GM21360 (cell line): ENCODE measurements at regions not wholly inside any gene's neighbourhood (a gene's known extent, or its start where the extent isn't known, plus 50 kb on each side); places are given as distances from the start of the nearest gene placed in this dataset.
"Not testable (repeated sequence)": the region's sequence is repeated elsewhere in the genome, so short reads cannot be mapped to it uniquely, and the experiment has no call there.

Source experiments
- ATAC-seq: cut with Tn5 transposase; IDR thresholded peaks from one replicate; pipeline ENCODE4 v1.9.1; 2021; ENCODE audit warnings: mild to moderate bottlenecking, moderate library complexity; ENCODE audit not compliant: unreplicated experiment

DNA sequence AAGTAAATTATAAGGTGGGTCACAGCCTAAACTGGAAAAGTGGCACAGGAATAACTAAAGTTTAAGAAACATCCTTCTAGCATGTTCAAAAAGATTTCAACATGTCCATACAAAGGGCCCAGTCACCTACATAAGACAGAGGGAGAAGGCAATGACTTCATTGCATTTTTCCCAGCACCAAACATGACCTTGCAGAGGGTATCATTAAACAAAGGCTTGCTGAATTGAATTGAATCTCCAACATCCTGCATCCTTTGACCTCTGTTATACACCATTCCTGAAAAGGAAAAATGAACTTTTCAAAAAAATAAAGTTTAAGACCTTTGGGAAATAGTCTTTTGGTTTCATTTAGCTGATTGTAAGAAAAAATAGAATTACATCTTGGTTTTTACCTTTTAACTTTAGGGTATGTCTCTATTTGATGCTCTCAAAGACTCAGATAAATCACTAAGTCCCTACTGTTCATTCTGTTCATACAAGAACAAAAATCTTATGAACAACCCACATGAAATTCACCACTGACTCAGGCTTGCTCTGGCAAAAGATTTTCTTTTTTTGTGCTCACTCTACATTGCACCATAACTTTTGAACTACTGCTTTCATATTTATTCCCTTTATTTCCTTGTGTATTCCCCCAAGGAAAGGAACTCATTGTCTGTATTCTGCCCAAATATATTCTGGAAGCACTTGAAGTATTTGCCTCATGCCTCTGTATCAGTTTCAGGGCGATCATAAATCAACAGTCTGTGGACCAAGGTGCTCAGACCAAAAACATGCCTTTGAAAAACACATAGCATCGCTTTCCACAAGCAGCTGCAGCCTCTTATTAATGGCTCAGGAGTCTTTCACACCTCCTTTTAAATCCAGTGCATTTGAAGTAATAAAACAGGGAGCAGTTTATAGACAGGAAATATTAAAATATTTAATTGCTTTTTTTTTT, 121.7 kb downstream of the DUSP6 start:
- no peak for ATAC-seq

DNA sequence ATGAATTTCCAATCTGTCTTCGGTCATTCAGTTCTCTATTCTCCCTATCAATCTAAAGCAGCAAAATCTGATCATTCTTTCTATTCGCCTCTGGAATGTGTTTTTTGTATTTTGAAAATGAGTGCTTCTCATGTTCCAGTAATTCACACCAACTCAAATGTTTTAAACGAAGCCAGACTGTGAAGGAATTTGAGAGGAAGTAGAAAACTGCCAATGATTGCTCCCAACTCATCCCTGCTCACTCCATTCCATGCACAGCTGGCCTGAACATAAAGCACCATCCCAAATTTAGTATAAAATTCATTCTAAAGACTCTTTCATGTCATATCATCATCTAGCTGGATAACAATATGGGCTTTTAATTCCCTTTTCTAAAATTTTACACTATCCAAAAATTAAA, 123.8 kb downstream of the DUSP6 start:
- ATAC-seq = no peak

DNA sequence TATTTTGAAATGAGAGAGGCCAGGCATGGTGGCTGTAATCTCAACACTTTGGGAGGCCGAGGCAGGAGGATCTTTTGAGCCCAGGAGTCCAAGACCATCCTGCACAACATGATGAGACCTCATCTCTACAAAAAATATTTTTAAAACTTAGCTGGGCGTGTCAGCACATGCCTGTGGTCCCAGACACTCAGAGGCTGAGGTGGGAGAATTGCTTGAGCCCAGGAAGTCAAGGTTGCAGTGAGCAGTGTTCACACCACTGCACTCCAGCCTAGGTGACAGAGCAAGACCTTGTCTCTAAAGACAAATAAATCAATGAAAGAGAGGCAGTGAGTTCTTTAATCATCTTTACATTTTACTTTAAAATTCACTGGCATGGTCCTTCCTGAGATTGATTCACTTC, 124.5 kb downstream of the DUSP6 start:
- no peak for ATAC-seq

DNA sequence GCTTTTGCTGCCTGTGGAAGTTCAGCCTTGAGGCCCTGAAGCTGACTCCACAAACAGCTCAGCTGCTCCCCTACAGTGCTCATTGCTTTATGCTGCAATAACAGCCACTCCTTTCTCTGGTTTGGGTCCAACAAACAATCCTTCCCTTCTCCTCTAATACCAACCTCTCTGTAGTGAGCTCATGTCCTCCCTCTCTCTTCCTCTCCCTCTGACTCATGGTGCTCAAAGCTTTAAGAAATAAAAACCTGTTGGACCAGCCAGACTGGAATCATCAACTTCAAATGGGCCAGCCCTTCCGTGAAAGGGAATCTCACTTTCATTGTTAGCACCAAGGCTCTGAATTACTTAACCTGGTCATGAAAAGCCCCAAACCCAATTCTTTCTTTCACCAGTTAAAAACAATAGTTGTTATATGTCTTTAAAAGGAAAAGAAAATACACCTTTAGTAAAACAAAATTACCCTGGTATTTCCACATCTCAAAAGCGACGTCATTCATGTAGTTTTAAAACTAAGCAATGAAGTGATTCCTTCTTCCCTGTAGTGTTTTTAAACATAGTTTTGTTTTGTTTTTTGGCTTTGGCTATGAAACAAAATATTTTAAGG, 126.4 kb downstream of the DUSP6 start:
- ATAC-seq = peak; percentile 60

DNA sequence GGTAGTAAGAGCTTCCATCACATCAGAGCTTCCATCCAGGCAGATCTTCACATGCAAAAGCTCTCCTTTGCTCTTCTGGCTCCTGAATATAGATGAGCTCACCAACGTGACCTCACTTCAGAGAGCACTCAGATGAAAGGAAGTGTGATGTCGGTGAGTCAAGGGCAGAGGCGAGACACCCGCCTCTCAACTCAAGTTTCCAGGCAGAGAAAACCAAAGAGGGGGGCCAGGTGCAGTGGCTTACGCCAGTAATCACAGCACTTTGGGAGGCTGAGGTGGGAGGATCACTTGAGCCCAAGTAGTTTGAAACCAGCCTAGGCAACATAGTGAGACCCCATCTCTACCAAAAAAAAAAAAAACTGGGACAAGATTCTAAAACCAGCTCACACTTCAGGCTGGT, 126.9 kb downstream of the DUSP6 start:
- ATAC-seq = peak; percentile 80

DNA sequence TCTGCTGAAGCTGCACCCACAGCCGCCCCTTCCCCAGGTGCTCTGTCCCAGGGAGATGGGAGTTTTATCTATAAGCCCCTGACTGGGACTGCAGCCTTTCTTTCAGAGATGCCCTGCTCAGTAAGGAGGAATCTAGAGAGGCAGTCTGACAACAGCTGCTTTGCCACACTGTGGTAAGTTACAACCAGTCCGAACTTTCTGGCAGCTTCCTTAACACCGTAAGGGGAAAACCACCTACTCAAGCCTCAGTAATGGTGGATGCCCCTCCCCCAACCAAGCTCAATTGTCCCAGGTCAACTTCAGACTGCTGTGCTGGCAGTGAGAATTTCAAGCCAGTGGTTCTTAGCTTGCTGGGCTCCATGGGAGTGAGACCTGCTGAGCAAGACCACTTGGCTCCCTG, 129.7 kb downstream of the DUSP6 start:
- not testable (repeated sequence) for ATAC-seq

DNA sequence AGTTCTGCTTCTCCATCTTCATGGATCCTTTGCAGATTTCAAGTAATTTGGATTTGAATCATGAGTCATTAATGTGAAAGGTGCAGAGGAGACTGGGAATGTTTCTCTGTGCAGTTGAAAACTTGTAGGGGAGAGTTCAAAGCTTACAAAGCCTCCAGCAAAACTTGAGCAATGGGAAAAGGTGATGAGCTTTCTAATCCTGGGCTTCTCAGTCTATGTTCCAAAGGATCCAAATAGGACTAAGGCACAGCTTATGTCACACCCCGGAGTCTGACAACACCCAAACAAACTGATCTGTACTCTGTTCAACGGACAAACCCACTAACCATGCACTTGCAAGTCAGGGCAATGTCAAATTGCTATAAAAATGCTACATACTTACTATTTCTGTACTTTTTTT, 134.8 kb downstream of the DUSP6 start:
- ATAC-seq = no peak

DNA sequence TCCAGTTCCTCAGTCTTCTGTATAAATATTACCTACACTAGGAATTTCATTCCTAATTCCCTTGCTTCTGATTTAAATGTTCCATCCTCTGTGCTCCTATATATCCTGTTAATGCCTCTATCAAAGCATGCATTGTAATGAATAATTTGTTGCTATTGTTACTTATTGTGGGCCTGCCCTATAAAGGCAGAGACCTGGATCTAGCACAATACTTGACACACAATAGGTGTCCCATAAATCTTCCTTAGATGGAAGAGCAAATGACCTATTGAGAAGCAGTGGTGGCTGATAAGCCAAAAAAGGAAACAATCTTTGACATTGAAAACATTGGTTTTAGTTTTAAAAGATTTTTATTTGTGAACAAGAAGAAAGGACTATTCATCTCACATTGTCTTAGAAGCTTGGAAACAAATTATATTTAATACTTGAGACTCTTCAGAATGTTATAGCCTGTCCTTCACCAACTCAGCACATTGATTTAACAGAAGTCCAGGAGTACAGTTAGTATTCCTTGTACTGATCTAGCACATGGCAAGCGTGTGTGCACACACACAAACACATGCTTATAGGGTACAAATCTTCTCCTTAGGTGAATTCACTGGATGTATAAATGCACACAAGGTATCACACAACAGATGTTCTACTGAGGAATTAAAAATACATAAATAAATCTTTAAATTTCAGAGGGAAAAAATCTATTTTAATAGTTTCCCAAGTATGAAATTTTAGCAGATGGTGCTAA, 135.9 kb downstream of the DUSP6 start:
- no peak for ATAC-seq

DNA sequence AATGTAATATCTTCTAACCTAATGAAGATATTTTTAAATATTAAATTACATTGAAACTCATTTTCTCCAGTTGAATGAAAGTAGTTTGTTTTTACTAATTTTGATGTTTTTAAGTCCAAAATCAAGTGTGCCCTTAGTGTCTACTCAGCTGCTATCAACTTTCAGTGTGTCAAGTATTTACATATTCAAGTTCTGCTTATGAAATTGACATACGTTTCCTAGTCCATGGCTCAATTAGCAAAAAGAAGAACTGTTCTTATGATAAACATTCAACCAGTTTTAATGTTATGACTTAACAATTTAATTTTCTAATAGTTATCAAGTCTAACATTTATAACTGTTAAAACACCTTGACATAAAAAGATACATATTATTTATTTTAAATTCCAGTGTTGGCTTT, 137.1 kb downstream of the DUSP6 start:
- ATAC-seq = no peak

DNA sequence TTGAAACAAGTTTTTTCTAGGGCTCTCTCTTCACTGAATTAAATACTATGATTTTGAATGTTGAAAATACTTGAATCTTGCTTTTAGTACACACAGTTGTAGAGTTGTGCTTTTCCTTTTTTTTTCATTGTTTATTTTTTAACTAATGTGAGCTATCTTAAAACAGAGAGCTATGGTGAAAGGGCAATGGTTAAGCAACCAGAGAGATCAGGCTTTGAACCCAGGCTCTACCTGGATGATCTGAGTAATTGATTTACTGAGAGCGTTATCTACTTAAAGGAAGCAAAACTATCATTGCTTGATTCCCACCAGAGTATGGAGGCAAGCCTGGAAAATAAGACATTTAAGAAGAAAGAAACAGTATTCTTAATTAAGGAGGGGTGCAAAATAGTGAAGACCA, 138.6 kb downstream of the DUSP6 start:
- no peak for ATAC-seq

DNA sequence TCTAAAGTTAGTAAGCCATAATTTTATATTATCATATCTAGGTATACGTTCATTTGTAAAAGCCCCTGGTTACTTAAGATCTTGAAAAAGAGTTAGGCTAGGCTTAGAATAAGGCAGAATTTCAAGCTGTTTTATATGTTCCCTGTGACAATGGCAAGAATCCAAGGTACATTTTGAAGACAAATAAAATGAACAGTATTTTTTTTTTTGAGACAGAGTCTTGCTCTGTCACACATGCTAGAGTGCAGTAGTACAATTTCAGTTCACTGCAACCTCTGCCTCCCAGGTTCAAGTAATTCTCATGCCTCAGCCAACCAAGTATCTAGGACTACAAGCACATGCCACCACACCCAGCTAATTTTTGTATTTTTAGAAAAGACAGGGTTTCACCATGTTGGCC, 139.2 kb downstream of the DUSP6 start:
- no peak for ATAC-seq

DNA sequence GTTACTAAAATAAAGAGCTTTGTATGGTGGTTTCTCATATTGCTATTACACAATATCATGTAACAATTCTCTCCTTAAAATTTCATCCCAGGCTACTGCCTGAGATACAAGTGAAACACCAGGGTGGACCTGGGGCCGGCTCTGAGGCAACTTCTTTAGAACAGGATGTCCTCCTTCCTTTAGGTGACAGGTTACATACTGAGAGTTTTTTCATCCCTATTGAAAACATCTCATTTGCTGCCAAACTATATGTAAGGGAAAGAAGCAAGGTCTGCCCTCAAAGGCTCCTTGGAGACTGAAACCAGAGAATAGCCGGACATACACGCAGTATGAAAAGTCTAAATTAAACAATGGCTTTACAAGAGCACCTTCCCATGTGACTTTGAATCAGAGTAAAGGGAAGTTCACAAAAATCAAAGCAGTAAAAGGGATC, 139.9 kb downstream of the DUSP6 start:
- no peak for ATAC-seq

DNA sequence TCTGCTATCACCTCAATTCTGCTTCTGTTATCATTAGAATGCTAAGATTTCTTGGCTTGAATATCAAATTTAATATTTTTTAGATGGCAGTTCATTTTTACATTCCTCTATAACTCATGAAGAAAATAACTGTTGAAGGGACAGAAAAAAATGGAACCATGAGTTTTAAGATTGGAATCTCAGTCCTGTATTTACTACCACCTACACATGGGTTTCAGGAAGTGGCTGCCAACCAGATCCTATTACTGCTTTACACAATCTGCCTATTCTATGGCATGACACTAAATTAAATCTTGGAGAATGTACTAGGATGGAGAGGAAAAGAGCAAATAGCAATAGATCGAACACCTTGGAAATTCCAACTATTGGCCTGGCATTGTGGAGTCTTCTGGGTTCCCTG, 140.8 kb downstream of the DUSP6 start:
- no peak for ATAC-seq

DNA sequence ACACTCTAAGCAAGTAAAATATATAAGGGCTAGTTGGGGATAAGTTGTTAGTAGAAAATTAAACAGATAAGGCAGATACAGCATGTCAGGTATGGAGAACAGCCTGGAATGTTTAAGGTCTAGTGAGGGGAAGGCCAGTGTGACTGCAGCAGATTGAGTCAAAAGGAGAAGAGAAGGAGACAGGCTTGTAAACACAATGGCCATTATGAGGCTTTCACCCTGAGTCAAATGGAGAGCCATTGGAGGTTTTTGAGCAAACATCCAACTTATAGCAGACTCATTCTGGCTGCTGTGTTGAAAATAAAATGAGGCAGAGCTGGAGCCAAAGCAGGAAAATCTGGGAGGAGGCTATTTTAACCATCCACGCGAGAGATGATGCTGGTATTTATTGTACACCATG, 142.0 kb downstream of the DUSP6 start:
- ATAC-seq = no peak

DNA sequence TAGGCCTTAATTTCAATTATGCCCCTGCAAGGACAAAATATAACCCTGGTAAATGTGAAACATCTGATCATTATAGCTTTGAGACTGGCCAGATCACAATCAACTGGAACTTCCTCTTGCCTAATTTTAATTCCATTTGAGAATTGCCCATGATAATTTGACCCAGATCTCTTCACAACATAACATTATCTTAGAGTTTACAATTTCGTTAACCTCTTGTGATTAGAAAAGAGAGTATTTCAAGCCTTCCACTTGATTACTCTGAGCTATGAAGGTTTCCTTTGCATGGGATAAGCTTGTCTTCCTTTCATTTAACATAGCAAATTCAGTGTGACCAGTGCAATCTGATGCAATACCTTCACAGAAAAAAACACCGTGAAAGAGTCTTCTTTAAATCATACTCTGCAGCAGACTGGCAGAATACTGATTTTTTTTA, 143.6 kb downstream of the DUSP6 start:
- no peak for ATAC-seq

DNA sequence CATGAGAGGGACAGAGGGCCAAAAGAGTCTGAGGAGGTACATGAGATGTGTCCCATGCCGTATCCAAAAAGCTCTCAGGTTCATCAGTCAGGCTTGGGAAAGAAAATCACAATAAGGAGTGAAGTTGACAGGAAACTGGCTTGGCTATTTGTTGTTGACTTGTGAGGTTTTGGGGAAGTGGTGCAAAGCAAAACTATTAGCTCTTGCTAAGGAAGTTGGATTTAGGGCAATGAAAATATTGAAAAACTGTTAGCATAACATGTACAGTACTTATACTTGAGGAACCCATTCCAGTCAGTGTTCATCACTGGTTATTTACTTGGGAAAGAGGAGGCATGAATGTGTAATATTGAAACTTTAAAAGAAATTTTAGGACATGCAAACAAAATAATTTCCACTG, 145.9 kb downstream of the DUSP6 start:
- ATAC-seq = no peak

DNA sequence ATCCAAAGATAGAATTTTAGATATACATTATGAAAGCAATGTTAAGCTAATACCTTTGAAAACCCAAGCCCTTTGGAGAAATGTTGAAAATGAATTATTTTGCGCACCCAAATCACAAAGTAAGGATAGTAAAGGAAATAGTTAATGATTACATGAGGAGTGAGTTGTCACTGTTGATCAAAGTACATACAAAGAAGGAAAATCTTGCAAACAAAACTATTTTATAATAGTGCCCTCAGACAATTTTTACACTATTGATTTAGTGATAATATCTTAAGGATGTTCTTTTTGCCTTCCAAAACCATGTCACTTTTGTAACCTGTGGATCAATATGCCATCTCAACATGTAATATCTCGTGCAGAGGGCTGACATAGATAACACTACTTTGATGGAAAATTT, 146.8 kb downstream of the DUSP6 start:
- ATAC-seq = no peak

DNA sequence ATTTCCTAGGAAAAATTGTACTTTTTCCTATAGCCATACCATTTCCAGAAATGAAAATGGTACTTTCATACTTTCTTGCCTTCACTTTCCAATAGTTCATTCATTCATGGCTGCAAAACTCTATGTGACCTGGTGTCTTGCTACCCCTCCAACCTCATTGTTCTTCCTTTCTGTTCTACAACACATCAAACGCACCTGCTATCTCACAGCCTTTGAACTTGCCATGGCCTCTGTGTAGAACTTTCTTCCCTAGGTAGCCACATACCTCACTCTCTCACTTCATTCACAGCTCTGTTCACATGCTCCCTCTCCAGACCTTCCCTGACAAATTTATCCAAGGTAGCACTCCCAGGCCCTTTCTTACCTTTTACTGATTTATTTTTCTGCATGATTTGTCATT, 149.2 kb downstream of the DUSP6 start:
- no peak for ATAC-seq

DNA sequence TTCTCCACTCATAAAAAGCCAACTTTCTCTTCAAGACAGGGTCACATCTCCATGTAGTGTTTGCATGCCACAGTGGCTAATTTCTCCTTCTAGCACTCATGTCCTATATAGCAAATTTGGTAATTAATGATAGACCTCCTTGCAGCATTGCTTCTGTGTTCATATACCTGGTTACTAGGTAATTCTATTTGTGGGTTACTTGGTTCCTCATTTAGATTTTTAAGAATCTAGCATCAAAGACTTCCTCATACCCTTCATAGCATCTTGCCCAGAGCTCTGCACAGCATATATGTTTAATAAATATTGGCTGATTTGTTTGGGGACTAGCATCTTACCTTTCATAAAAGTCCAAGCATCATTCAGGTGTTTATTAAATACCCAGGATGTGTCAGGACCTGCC, 152.1 kb downstream of the DUSP6 start:
- no peak for ATAC-seq

DNA sequence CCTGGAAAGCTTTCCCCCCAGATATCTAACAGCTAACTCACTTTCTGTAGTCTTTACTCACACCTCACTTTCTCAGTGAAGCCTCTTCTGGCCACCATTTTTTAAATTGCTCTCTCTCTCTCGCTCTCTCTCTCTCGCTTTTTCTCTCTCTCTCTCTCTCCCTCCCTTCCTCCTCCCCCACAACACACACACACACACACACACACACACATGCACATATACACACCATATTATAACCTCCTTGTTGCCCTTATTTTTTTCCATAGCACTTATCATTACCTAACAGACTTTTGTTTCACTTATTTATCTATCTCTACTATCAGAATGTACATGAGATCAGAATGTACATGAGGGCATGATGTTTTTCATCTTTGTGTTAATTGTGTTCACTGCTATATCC, 156.8 kb downstream of the DUSP6 start:
- no peak for ATAC-seq

DNA sequence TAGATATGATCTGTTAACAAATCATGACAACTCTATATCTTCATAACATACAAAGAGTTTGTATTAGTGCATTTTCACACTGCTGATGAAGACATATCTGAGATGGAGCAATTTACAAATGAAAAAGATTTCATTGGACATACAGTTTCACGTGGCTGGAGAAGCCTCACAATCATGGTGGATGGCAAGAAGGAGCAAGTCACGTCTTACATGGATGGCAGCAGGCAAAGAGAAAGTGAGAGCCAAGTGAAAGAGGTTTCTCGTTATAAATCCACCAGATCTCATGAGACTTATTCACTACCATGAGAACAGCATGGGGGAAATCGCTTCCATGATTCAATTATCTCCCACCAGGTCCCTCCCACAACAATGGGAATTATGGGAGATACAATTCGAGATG, 157.6 kb downstream of the DUSP6 start:
- no peak for ATAC-seq

DNA sequence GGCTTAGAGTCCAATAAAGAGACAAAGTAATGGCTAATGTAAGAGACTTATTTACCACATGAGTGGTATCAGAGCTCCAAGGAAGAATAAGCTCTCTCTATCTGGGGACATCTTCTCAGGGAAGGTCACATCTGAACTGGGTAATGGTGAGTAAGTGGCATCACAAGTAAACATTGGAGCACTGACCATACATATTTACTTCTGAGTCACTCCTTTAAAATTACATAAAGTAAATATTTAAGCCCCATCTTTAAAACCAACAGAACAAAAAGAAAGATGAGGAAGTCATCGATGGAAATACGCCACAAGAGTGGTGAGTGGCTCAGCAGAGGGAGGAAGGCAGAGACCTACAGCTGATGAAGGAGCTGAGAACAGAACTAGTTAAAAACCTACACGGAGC, 159.9 kb downstream of the DUSP6 start:
- no peak for ATAC-seq
